ENCODE measurements at regions not wholly inside any gene's neighbourhood (a gene's known extent, or its start where the extent isn't known, plus 50 kb on each side); places are given as distances from the start of the nearest gene placed in this dataset.
"Not testable (repeated sequence)": the region's sequence is repeated elsewhere in the genome, so short reads cannot be mapped to it uniquely, and the experiment has no call there.

DNA sequence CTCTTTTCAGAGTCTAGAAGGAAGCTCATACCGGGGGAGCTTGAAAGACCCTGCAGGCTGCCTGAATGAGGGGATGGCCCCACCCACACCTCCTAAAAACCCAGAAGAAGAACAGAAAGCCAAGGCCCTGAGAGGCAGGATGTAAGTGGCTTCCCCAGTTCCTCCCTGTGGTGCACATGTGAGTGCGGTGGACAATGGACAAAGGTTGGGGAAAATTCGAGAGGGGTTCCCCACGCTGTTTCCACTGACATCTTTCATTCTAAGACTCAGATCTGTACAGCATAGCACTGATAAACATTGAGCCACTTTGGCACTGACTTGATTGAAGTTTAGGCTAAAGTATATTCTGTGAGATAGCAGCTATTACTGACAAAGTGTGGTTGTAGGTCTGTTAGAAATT, 79.5 kb upstream of the UMPS start:
- Histone ChIP-seq H3K4me3 (ENCODE audit: low read depth, low read length) (no peak overlapping the region), H3K36me3 (ENCODE audit: control insufficient read depth, insufficient read depth, low read length) (no peaks in the 10 kb centered on the region), H3K27me3 (ENCODE audit: control insufficient read depth, insufficient read depth, low read length) (no peaks in the 10 kb centered on the region)
- TF ChIP-seq, protein P1, sequence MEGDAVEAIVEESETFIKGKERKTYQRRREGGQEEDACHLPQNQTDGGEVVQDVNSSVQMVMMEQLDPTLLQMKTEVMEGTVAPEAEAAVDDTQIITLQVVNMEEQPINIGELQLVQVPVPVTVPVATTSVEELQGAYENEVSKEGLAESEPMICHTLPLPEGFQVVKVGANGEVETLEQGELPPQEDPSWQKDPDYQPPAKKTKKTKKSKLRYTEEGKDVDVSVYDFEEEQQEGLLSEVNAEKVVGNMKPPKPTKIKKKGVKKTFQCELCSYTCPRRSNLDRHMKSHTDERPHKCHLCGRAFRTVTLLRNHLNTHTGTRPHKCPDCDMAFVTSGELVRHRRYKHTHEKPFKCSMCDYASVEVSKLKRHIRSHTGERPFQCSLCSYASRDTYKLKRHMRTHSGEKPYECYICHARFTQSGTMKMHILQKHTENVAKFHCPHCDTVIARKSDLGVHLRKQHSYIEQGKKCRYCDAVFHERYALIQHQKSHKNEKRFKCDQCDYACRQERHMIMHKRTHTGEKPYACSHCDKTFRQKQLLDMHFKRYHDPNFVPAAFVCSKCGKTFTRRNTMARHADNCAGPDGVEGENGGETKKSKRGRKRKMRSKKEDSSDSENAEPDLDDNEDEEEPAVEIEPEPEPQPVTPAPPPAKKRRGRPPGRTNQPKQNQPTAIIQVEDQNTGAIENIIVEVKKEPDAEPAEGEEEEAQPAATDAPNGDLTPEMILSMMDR (IDR thresholded peaks at IDR 0.05; ENCODE audit: insufficient read depth, low read length, poor library complexity, severe bottlenecking): no peak
- DNase-seq (ENCODE audit: low read depth): no peak

GRCh38 chr3:124651416-124651815, 78.8 kb upstream of the UMPS start:
- not testable (repeated sequence) for H3K27me3 ChIP-seq (ENCODE audit: control insufficient read depth, insufficient read depth, low read length); DNase-seq (ENCODE audit: low read depth); H3K36me3 ChIP-seq (ENCODE audit: control insufficient read depth, insufficient read depth, low read length); H3K4me3 ChIP-seq (ENCODE audit: low read depth, low read length)

DNA sequence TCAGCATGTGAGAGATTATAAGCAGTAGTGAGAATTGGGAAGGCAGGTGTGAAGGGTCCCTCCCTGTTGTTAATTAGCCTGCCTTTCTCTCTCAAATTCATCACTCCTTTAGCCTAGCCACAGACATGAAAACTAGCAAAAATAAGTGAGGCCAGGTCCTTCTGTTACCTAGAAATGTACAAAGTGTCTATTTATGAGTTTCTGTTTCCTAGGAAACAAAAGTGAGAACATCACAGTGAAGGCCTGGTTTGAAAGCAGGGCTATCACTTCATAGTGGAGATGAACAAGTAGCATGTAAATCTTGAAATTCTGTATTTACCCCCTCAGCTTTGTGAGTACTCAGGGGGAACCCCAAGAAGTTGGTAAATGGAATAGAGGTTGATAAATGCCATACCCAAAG, 78.2 kb upstream of the UMPS start:
- Histone ChIP-seq H3K36me3 (ENCODE audit: control insufficient read depth, insufficient read depth, low read length) (no peaks in the 10 kb centered on the region), H3K27me3 (ENCODE audit: control insufficient read depth, insufficient read depth, low read length) (no peaks in the 10 kb centered on the region), H3K4me3 (ENCODE audit: low read depth, low read length) (no peak overlapping the region)
- no peak for DNase-seq (ENCODE audit: low read depth)
- TF ChIP-seq, protein P1 (IDR thresholded peaks at IDR 0.05; ENCODE audit: insufficient read depth, low read length, poor library complexity, severe bottlenecking): no peak

DNA sequence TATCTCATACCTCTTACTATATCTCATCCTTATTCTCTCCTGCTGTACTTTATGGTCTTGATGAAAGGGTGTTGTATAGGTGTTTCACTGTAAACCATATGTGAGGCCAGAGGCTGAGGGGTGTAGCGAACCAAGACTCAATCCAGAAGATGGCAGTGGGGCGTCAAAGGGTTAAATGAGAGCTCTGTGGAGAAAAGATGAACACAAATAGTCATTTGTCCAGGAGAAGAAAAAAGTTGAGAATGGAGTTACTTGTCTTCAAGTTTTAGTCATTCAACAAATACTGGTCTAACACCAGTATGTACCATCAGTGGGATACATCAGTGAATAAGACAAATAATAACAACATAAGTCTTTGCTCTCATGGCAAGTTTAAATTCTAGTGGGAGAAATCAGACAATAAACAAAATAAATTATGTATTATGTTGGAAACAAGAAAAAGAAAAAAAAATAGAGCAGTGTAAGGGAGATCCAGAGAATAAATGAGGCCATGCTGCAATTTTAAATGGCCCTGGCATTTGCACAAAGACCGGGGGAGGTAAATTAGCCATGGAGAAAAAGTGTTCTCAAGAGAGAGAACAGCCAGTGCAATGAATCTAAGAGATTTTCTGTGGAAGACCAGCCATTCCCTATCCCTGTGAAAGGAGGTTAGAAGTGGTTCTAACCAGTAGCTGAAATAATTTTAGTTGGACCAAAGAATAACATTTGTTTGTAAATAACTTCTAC, 77.0 kb upstream of the UMPS start:
- Histone ChIP-seq H3K27me3 (ENCODE audit: control insufficient read depth, insufficient read depth, low read length) (no peaks in the 10 kb centered on the region), H3K36me3 (ENCODE audit: control insufficient read depth, insufficient read depth, low read length) (no peaks in the 10 kb centered on the region), H3K4me3 (ENCODE audit: low read depth, low read length) (no peak overlapping the region)
- no peak for DNase-seq (ENCODE audit: low read depth)
- TF ChIP-seq, protein P1 (IDR thresholded peaks at IDR 0.05; ENCODE audit: insufficient read depth, low read length, poor library complexity, severe bottlenecking): no peak

GRCh38 chr3:124653797-124654469, 76.3 kb upstream of the UMPS start:
- no peak for DNase-seq (ENCODE audit: low read depth)
- Histone ChIP-seq H3K27me3 (ENCODE audit: control insufficient read depth, insufficient read depth, low read length) (no peaks in the 10 kb centered on the region), H3K4me3 (ENCODE audit: low read depth, low read length) (no peak overlapping the region), H3K36me3 (ENCODE audit: control insufficient read depth, insufficient read depth, low read length) (no peaks in the 10 kb centered on the region)
- TF ChIP-seq, protein P1 (IDR thresholded peaks at IDR 0.05; ENCODE audit: insufficient read depth, low read length, poor library complexity, severe bottlenecking): no peak

GRCh38 chr3:124654470-124654845, 75.8 kb upstream of the UMPS start:
- DNase-seq (ENCODE audit: low read depth): no peak
- TF ChIP-seq, protein P1 (IDR thresholded peaks at IDR 0.05; ENCODE audit: insufficient read depth, low read length, poor library complexity, severe bottlenecking): no peak
- no peak overlapping the region for H3K4me3 ChIP-seq (ENCODE audit: low read depth, low read length)
- H3K36me3 ChIP-seq (ENCODE audit: control insufficient read depth, insufficient read depth, low read length): no peaks in the 10 kb centered on the region
- H3K27me3 ChIP-seq (ENCODE audit: control insufficient read depth, insufficient read depth, low read length): no peaks in the 10 kb centered on the region
